NT2/D1 (cell line): ENCODE measurements at regions not wholly inside any gene's neighbourhood (a gene's known extent, or its start where the extent isn't known, plus 50 kb on each side); places are given as distances from the start of the nearest gene placed in this dataset.

Experiments
- DNase-seq: peaks from one replicate; pipeline ENCODE4 v3.0.0-alpha.2; 2011; ENCODE audit warnings: low read depth, low spot score
- H3K27me3 ChIP-seq: 2 replicates; pipeline ENCODE4 v1.6.0; 2011; ENCODE audit warnings: mild to moderate bottlenecking; ENCODE audit not compliant: insufficient read length, insufficient read depth
- H3K36me3 ChIP-seq: 2 replicates; pipeline ENCODE4 v1.6.1; 2011; ENCODE audit warnings: mild to moderate bottlenecking, low read length, mixed read lengths; ENCODE audit not compliant: insufficient read depth, insufficient read length
- H3K4me1 ChIP-seq: 2 replicates; pipeline ENCODE4 v1.5.1; 2011; ENCODE audit not compliant: insufficient read depth, insufficient read length
- H3K4me3 ChIP-seq: 2 replicates; pipeline ENCODE4 v1.5.1; 2011; ENCODE audit warnings: low read depth; ENCODE audit not compliant: insufficient read length
- H3K9ac ChIP-seq: 2 replicates; pipeline ENCODE4 v1.6.0; 2011; ENCODE audit warnings: low read depth; ENCODE audit not compliant: insufficient read length
- H3K9me3 ChIP-seq: 2 replicates; pipeline ENCODE4 v1.5.1; 2011; ENCODE audit warnings: mild to moderate bottlenecking, low read length; ENCODE audit not compliant: insufficient read depth
- SUZ12 ChIP-seq: IDR thresholded peaks from 2 replicates; pipeline ENCODE4 v1.6.1; 2011; ENCODE audit not compliant: insufficient read length, insufficient read depth; ENCODE audit errors: extremely low read depth
- YY1 ChIP-seq: IDR thresholded peaks from 2 replicates; pipeline ENCODE4 v1.6.1; 2011; ENCODE audit not compliant: insufficient read length, insufficient read depth
- ZNF274 ChIP-seq: IDR thresholded peaks from 2 replicates; pipeline ENCODE4 v1.6.1; 2011; ENCODE audit warnings: mild to moderate bottlenecking, low read depth, low read length

GRCh38 chr10:108003061-108003460 lies 838.6 kb upstream of the SORCS1 start:
- DNase-seq: no peak
- Histone ChIP-seq H3K4me1 (no peaks in the 10 kb centered on the region), H3K27me3 (no peaks in the 10 kb centered on the region), H3K4me3 (no peak overlapping the region), H3K9ac (no peak overlapping the region), H3K9me3 (peaks cover 11% of the 10 kb centered on the region; the same call in 1 of the 2 replicates), H3K36me3 (no peaks in the 10 kb centered on the region)
- TF ChIP-seq ZNF274 (no peak), SUZ12 (no peak), YY1 (no peak)

GRCh38 chr10:108000365-108000764 lies 835.9 kb upstream of the SORCS1 start:
- no peak overlapping the region for H3K9ac ChIP-seq
- no peak for DNase-seq
- no peak for TF ChIP-seq SUZ12
- H3K36me3 ChIP-seq: no peaks in the 10 kb centered on the region
- no peaks in the 10 kb centered on the region for H3K27me3 ChIP-seq
- H3K4me1 ChIP-seq: no peaks in the 10 kb centered on the region
- no peaks in the 10 kb centered on the region for H3K9me3 ChIP-seq
- no peak overlapping the region for H3K4me3 ChIP-seq

GRCh38 chr10:107994621-107995270 lies 830.2 kb upstream of the SORCS1 start:
- Histone ChIP-seq H3K36me3 (no peaks in the 10 kb centered on the region), H3K9me3 (no peaks in the 10 kb centered on the region), H3K4me1 (no peaks in the 10 kb centered on the region), H3K4me3 (no peak overlapping the region), H3K27me3 (no peaks in the 10 kb centered on the region), H3K9ac (no peak overlapping the region)
- DNase-seq: no peak
- TF ChIP-seq ZNF274 (no peak), YY1 (no peak), SUZ12 (no peak)

- no peak for TF ChIP-seq SUZ12
- TF ChIP-seq YY1: no peak
- TF ChIP-seq ZNF274: no peak
- no peak for DNase-seq
- H3K4me3 ChIP-seq: no peak overlapping the region
- no peaks in the 10 kb centered on the region for H3K36me3 ChIP-seq
- H3K4me1 ChIP-seq: no peaks in the 10 kb centered on the region
- H3K9me3 ChIP-seq: no peaks in the 10 kb centered on the region
- no peak overlapping the region for H3K9ac ChIP-seq
- H3K27me3 ChIP-seq: no peaks in the 10 kb centered on the region
Observed at GRCh38 chr10:107986571-107986970, 822.1 kb upstream of the SORCS1 start.

- H3K9me3 ChIP-seq: no peaks in the 10 kb centered on the region
- H3K27me3 ChIP-seq: no peaks in the 10 kb centered on the region
- no peak for DNase-seq
- H3K9ac ChIP-seq: no peak overlapping the region
- no peak overlapping the region for H3K4me3 ChIP-seq
- H3K36me3 ChIP-seq: no peaks in the 10 kb centered on the region
- no peaks in the 10 kb centered on the region for H3K4me1 ChIP-seq
- TF ChIP-seq SUZ12 (no peak), ZNF274 (no peak), YY1 (no peak)
Observed at GRCh38 chr10:107984581-107984980, 820.1 kb upstream of the SORCS1 start.

GRCh38 chr10:107984149-107984548 lies 819.6 kb upstream of the SORCS1 start:
- H3K36me3 ChIP-seq: no peaks in the 10 kb centered on the region
- no peaks in the 10 kb centered on the region for H3K27me3 ChIP-seq
- H3K9me3 ChIP-seq: no peaks in the 10 kb centered on the region
- H3K4me1 ChIP-seq: no peaks in the 10 kb centered on the region
- H3K9ac ChIP-seq: no peak overlapping the region
- no peak for DNase-seq
- H3K4me3 ChIP-seq: no peak overlapping the region
- TF ChIP-seq SUZ12 (no peak), YY1 (no peak), ZNF274 (no peak)

GRCh38 chr10:107978455-107978854 lies 813.9 kb upstream of the SORCS1 start:
- no peaks in the 10 kb centered on the region for H3K9me3 ChIP-seq
- no peak overlapping the region for H3K9ac ChIP-seq
- no peak for DNase-seq
- no peak overlapping the region for H3K4me3 ChIP-seq
- TF ChIP-seq ZNF274 (no peak), SUZ12 (no peak), YY1 (no peak)
- no peaks in the 10 kb centered on the region for H3K36me3 ChIP-seq
- H3K4me1 ChIP-seq: no peaks in the 10 kb centered on the region
- H3K27me3 ChIP-seq: no peaks in the 10 kb centered on the region
